Esophagus mucosa (tissue), 1 donor: ENCODE measurements at regions not wholly inside any gene's neighbourhood (a gene's known extent, or its start where the extent isn't known, plus 50 kb on each side); places are given as distances from the start of the nearest gene placed in this dataset.
A peak's percentile ranks its signal among the peaks of the same experiment; 100 is the strongest.

Source experiments
- ATAC-seq: fragments of 200-7000 bp; cut with Tn5 transposase; one replicate; pipeline ENCODE4 v1.9.1; 2020
- donor health status: DM: yes; HTN: yes; CAD: no.

GRCh38 chr20:24779131-24779530 is 169.9 kb upstream of the CST7 start:
- ATAC-seq: no peak

- no peak for ATAC-seq
Measured at GRCh38 chr20:24779946-24780345, 169.1 kb upstream of the CST7 start.

GRCh38 chr20:24780674-24781417 is 168.2 kb upstream of the CST7 start:
- no peak for ATAC-seq

- peak; percentile 43 for ATAC-seq
Measured at GRCh38 chr20:24781418-24781980, 167.6 kb upstream of the CST7 start.

GRCh38 chr20:24782301-24782700 is 166.8 kb upstream of the CST7 start:
- no peak for ATAC-seq

GRCh38 chr20:24782801-24783630 is 166.1 kb upstream of the CST7 start:
- no peak for ATAC-seq

- ATAC-seq: no peak
Measured at GRCh38 chr20:24783631-24784492, 165.2 kb upstream of the CST7 start.

GRCh38 chr20:24784607-24785006 is 164.5 kb upstream of the CST7 start:
- no peak for ATAC-seq

- no peak for ATAC-seq
Measured at GRCh38 chr20:24785141-24786110, 163.6 kb upstream of the CST7 start.

GRCh38 chr20:24786111-24786495 is 163.0 kb upstream of the CST7 start:
- ATAC-seq: no peak

- ATAC-seq: no peak
Measured at GRCh38 chr20:24786646-24787045, 162.4 kb upstream of the CST7 start.

- no peak for ATAC-seq
Measured at GRCh38 chr20:24787071-24787470, 162.0 kb upstream of the CST7 start.

- ATAC-seq: no peak
Measured at GRCh38 chr20:24787621-24788020, 161.4 kb upstream of the CST7 start.

GRCh38 chr20:24789877-24790276 is 159.2 kb upstream of the CST7 start:
- no peak for ATAC-seq

GRCh38 chr20:24790746-24791283 is 158.3 kb upstream of the CST7 start:
- ATAC-seq: no peak

GRCh38 chr20:24791953-24792352 is 157.1 kb upstream of the CST7 start:
- ATAC-seq: no peak

GRCh38 chr20:24792641-24793495 is 156.2 kb upstream of the CST7 start:
- no peak for ATAC-seq

- ATAC-seq: no peak
Measured at GRCh38 chr20:24795436-24795835, 153.6 kb upstream of the CST7 start.

- no peak for ATAC-seq
Measured at GRCh38 chr20:24796236-24796635, 152.8 kb upstream of the CST7 start.

- ATAC-seq: no peak
Measured at GRCh38 chr20:24797113-24797512, 152.0 kb upstream of the CST7 start.
